PC-9 (cell line): ENCODE measurements at regions not wholly inside any gene's neighbourhood (a gene's known extent, or its start where the extent isn't known, plus 50 kb on each side); places are given as distances from the start of the nearest gene placed in this dataset.

Source experiments
- BruUV-seq: library from RNA; stranded (reverse); fragments of 400-500 nt; replicated peaks from 2 replicates; lab custom pipeline; 2021; lab: Mats Ljungman, UMichigan
- CTCF ChIA-PET: fragments of 300-600 bp; sonication (Branson Sonifier 250); formaldehyde crosslinking; loops from one replicate; lab custom pipeline; 2022; ENCODE audit warnings: antibody characterized with exemption; lab: Charles Lee
- POLR2A ChIA-PET: fragments of 300-600 bp; sonication (Branson Sonifier 250); formaldehyde crosslinking; loops from one replicate; lab custom pipeline; 2022; ENCODE audit warnings: antibody characterized with exemption; ENCODE audit not compliant: unreplicated experiment; lab: Charles Lee
- DNase-seq, 2 experiments: peaks; one replicate each; pipeline versions ENCODE4 v3.0.0 to v3.0.0-alpha.2; 2015 to 2022; ENCODE audit warnings: mixed read lengths in 1 of 2
- H2AFZ ChIP-seq: fragments of 200-600 bp; sonication (generic); 2 replicates; pipeline ENCODE4 v1.8.1; 2017; ENCODE audit warnings: antibody characterized with exemption
- H3F3A ChIP-seq: fragments of 200-600 bp; sonication (generic); 2 replicates; pipeline ENCODE4 v1.8.1; 2017; ENCODE audit warnings: antibody characterized with exemption, mild to moderate bottlenecking, low read depth; ENCODE audit not compliant: insufficient read depth
- H3K27ac ChIP-seq: fragments of 200-600 bp; sonication (generic); 2 replicates; pipeline ENCODE4 v1.6.1; 2016; ENCODE audit warnings: mixed run types
- H3K27me3 ChIP-seq: fragments of 200-600 bp; sonication (generic); 2 replicates; pipeline ENCODE4 v1.6.1; 2016; ENCODE audit warnings: low read depth, mixed run types; ENCODE audit not compliant: insufficient read depth
- H3K36me3 ChIP-seq: fragments of 200-600 bp; sonication (generic); 2 replicates; pipeline ENCODE4 v1.6.1; 2016; ENCODE audit warnings: low read depth, mixed run types
- H3K4me1 ChIP-seq: fragments of 200-600 bp; sonication (generic); replicated peaks from 2 replicates; pipeline ENCODE4 v1.6.1; 2016; ENCODE audit warnings: mixed run types; ENCODE audit not compliant: insufficient read depth
- H3K4me2 ChIP-seq: fragments of 200-600 bp; sonication (generic); 2 replicates; pipeline ENCODE4 v1.6.1; 2017; ENCODE audit warnings: mixed run types
- H3K4me3 ChIP-seq: fragments of 200-600 bp; sonication (generic); 2 replicates; pipeline ENCODE4 v1.6.1; 2016; ENCODE audit warnings: mixed run types
- H3K79me2 ChIP-seq: fragments of 200-600 bp; sonication (generic); 2 replicates; pipeline ENCODE4 v1.6.1; 2017; ENCODE audit warnings: low read depth, mixed run types
- H3K9me2 ChIP-seq: fragments of 200-600 bp; sonication (generic); 2 replicates; pipeline ENCODE4 v1.8.1; 2017; ENCODE audit warnings: mild to moderate bottlenecking; ENCODE audit not compliant: insufficient read depth
- H3K9me3 ChIP-seq: fragments of 200-600 bp; sonication (generic); 2 replicates; pipeline ENCODE4 v1.8.1; 2016; ENCODE audit warnings: low read depth; ENCODE audit not compliant: insufficient read depth
- H4K20me1 ChIP-seq: fragments of 200-600 bp; sonication (generic); 2 replicates; pipeline ENCODE4 v1.8.1; 2017; ENCODE audit not compliant: insufficient read depth
- EZH2 ChIP-seq: fragments of 200-600 bp; sonication (generic); IDR thresholded peaks from 2 replicates; pipeline ENCODE4 v1.8.0; 2017; ENCODE audit warnings: antibody characterized with exemption, low read depth
- intact Hi-C: fragments of 100-400 bp; cut with micrococcal nuclease; formaldehyde crosslinking; loops from one replicate; pipeline ENCODE4 v1.10.0; 2022; ENCODE audit not compliant: unreplicated experiment
- TF ChIP-seq, protein P1 (sequence below): fragments of 200-600 bp; sonication (generic); conservative IDR thresholded peaks from 2 replicates; pipeline ENCODE4 v1.6.1; 2017; ENCODE audit warnings: mixed run types, antibody characterized with exemption, mild to moderate bottlenecking, moderate library complexity

DNA sequence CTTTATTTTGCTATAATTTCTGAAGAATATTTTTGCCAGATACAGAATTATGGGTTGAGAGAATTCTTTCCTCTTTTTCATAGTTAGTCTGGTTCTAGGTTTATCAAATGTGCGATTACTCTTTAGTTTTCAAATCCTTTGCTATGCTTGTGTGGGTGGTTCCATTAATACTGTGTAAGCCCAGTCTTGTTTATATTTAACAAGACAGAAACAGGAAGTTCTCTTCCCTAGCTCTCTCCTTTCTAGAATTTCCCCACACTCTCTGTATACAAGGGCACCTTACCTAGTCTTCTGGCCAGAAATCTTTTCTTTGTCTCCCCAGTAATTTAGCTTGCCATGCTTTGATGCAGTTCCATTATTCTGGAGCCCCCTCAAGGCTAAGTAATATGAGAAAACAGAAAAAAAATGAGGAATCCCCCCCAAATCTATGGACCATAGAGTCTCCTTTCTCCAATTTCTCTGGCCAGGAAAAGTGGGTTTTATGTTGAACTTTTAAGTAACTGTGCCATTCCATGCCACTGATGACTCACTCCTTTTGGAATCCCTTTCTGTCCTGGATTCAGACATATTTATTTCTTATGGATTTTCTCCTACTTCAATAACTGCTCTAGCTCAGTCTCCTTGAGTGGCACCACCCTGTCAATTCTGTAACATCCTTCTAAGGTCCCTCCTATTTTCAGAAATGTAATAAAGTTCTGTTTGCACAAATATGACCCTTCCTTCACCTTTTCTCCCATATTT is 1714.1 kb downstream of the EFNA5 start:
- intact Hi-C loops = no loop called here
- Histone ChIP-seq H3K79me2 (no peaks in the 10 kb centered on the region), H3K4me1 (peaks cover 7% of the 10 kb centered on the region; the same call in 1 of the 2 replicates), H3K27me3 (no peaks in the 10 kb centered on the region), H3K36me3 (no peaks in the 10 kb centered on the region), H3K4me2 (no peak overlapping the region), H3K27ac (no peak overlapping the region), H2AFZ (no peak overlapping the region), H3K9me3 (no peaks in the 10 kb centered on the region), H3K9me2 (no peaks in the 10 kb centered on the region), H4K20me1 (no peaks in the 10 kb centered on the region), H3K4me3 (no peak overlapping the region), H3F3A (no peaks in the 10 kb centered on the region)
- TF ChIP-seq EZH2 = no peak
- TF ChIP-seq, protein P1, sequence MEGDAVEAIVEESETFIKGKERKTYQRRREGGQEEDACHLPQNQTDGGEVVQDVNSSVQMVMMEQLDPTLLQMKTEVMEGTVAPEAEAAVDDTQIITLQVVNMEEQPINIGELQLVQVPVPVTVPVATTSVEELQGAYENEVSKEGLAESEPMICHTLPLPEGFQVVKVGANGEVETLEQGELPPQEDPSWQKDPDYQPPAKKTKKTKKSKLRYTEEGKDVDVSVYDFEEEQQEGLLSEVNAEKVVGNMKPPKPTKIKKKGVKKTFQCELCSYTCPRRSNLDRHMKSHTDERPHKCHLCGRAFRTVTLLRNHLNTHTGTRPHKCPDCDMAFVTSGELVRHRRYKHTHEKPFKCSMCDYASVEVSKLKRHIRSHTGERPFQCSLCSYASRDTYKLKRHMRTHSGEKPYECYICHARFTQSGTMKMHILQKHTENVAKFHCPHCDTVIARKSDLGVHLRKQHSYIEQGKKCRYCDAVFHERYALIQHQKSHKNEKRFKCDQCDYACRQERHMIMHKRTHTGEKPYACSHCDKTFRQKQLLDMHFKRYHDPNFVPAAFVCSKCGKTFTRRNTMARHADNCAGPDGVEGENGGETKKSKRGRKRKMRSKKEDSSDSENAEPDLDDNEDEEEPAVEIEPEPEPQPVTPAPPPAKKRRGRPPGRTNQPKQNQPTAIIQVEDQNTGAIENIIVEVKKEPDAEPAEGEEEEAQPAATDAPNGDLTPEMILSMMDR = no peak
- BruUV-seq = no TSS peak
- CTCF ChIA-PET = no interaction called here
- DNase-seq = no peak
- POLR2A ChIA-PET = no interaction called here

DNA sequence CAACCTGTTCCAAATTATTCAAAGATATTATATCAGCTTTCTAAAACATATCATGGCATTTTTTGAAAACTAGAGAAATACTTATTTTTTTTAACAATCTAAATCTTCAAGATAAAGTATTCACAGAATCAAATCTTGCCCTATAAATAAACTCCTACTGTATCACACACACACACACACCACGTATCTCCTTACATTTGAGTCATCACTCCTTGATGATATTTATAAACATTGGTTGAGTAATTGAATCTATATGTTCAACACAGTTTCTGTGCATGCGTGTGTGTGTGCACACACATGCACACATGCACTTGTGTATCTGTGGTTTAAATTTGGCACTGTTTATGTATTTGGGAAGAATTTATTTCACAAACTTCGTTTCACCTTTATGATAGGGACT is 1716.4 kb downstream of the EFNA5 start:
- Histone ChIP-seq H3K9me2 (no peaks in the 10 kb centered on the region), H3K79me2 (no peaks in the 10 kb centered on the region), H3F3A (no peaks in the 10 kb centered on the region), H3K27me3 (no peaks in the 10 kb centered on the region), H3K4me2 (no peak overlapping the region), H3K9me3 (no peaks in the 10 kb centered on the region), H4K20me1 (no peaks in the 10 kb centered on the region), H3K27ac (no peak overlapping the region), H3K4me1 (peaks cover 7% of the 10 kb centered on the region; the same call in 1 of the 2 replicates), H3K36me3 (no peaks in the 10 kb centered on the region), H3K4me3 (no peak overlapping the region), H2AFZ (no peak overlapping the region)
- no peak for TF ChIP-seq EZH2
- TF ChIP-seq, protein P1 = no peak
- ChIA-PET POLR2A (no interaction called here), CTCF (no interaction called here)
- no peak for DNase-seq
- BruUV-seq = no TSS peak
- intact Hi-C loops = no loop called here

GRCh38 chr5:105953616-105954015 is 1717.1 kb downstream of the EFNA5 start:
- Histone ChIP-seq H4K20me1 (no peaks in the 10 kb centered on the region), H3K27me3 (no peaks in the 10 kb centered on the region), H3F3A (no peaks in the 10 kb centered on the region), H3K9me2 (no peaks in the 10 kb centered on the region), H3K4me1 (peaks cover 7% of the 10 kb centered on the region; the same call in 1 of the 2 replicates), H3K4me2 (no peak overlapping the region), H3K36me3 (no peaks in the 10 kb centered on the region), H3K27ac (no peak overlapping the region), H3K4me3 (no peak overlapping the region), H3K79me2 (no peaks in the 10 kb centered on the region), H3K9me3 (no peaks in the 10 kb centered on the region), H2AFZ (no peak overlapping the region)
- BruUV-seq = no TSS peak
- TF ChIP-seq, protein P1 = no peak
- TF ChIP-seq EZH2 = no peak
- intact Hi-C loops = no loop called here
- DNase-seq = no peak
- ChIA-PET POLR2A (interaction anchor here (0.6 kb wide), 1 partner anchor 310 kb away, joined by 5 read pairs; no protein-coding TSS in a partner anchor), CTCF (no interaction called here)
